ENCODE measurements at regions not wholly inside any gene's neighbourhood (a gene's known extent, or its start where the extent isn't known, plus 50 kb on each side); places are given as distances from the start of the nearest gene placed in this dataset.

DNA sequence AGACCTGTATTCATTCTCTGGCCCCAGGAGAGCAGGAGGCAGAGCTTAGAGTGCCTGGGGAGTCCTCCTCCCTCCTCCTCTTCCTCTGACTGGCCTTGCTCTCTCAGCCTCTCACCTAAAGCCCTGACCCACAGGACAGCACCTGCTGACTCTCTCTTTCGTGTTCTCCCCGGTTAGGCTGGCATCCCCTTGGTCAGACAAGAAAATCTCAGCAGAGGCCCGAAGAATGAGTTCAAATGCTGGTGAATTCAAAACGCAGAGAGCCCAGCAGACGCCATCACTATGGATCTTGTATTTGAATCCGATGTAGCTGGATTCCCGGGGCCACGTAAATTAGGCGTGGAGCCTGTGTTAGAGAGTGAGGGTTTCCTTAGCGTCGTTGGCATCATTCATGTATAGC, 255.3 kb downstream of the KLF6 start:
- Histone ChIP-seq H3K27ac (ENCODE audit: low read depth, low read length) (no peak overlapping the region), H3K27me3 (ENCODE audit: control insufficient read depth in 1 of 2, insufficient read depth in 2 of 2, low read length in 2 of 2) (no peaks in the 10 kb centered on the region), H3K9me3 (ENCODE audit: control insufficient read depth in 1 of 2, low read length in 2 of 2) (no peaks in the 10 kb centered on the region), H3K4me1 (ENCODE audit: control insufficient read depth in 1 of 2, insufficient read depth in 2 of 2, low read length in 2 of 2) (peaks cover 0 to 6% of the 10 kb centered on the region in 2 donors), H3K9ac (ENCODE audit: low read depth in 1 of 2, low read length in 2 of 2) (no peak overlapping the region), H3K36me3 (ENCODE audit: control insufficient read depth in 1 of 2, insufficient read depth in 2 of 2, low read length in 2 of 2) (no peaks in the 10 kb centered on the region), H3K4me3 (ENCODE audit: low read depth in 1 of 2, low read length in 2 of 2) (no peak overlapping the region)

DNA sequence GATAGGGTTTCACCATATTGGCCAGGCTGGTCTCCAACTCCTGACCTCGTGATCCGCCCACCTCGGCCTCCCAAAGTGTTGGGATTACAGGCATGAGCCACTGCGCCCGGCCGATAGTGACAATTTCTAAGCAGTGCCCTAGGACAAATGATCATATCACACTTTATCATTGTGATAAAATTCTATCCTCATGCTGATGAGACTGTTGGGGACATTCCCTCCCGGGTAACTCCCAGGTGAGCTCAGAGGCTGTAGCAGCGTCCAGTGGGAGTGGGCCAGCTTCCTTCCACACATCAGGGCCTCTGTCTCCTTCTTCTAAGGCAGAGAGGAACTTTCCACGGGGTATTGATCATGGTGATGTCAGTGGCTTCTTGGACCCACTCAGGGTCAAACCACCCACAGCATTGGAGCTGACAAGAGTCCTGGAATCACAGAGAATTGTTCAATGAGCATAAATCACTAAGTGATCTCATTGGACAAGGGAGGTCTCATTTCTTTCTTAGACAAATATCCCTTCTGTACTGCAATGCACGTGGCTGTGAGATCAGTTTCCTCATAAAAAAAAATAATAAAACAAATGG, 256.1 kb downstream of the KLF6 start:
- Histone ChIP-seq H3K4me3 (ENCODE audit: low read depth in 1 of 2, low read length in 2 of 2) (no peak overlapping the region), H3K27ac (ENCODE audit: low read depth, low read length) (no peak overlapping the region), H3K9me3 (ENCODE audit: control insufficient read depth in 1 of 2, low read length in 2 of 2) (no peaks in the 10 kb centered on the region), H3K4me1 (ENCODE audit: control insufficient read depth in 1 of 2, insufficient read depth in 2 of 2, low read length in 2 of 2) (peaks cover 0 to 6% of the 10 kb centered on the region in 2 donors), H3K9ac (ENCODE audit: low read depth in 1 of 2, low read length in 2 of 2) (no peak overlapping the region), H3K27me3 (ENCODE audit: control insufficient read depth in 1 of 2, insufficient read depth in 2 of 2, low read length in 2 of 2) (no peaks in the 10 kb centered on the region), H3K36me3 (ENCODE audit: control insufficient read depth in 1 of 2, insufficient read depth in 2 of 2, low read length in 2 of 2) (no peaks in the 10 kb centered on the region)

DNA sequence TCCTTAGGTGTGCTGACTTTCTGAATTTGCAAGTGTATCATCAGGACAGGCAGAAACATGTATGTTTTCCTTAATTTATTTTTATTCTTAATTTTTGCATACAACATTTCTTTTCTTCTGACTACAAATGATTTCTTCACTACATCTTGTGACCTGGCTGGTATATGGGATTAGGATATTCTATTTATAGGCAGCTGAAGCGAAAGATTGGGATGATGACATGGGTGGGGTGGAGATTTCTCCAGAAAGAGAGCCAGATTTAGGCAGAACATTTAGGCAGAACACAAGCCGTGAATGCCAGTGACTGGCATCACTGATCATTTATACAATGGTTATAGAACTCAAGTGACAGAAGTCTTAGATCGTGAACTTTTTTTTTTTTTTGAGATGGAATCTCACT, 256.7 kb downstream of the KLF6 start:
- Histone ChIP-seq H3K9ac (ENCODE audit: low read depth in 1 of 2, low read length in 2 of 2) (no peak overlapping the region), H3K27ac (ENCODE audit: low read depth, low read length) (no peak overlapping the region), H3K36me3 (ENCODE audit: control insufficient read depth in 1 of 2, insufficient read depth in 2 of 2, low read length in 2 of 2) (no peaks in the 10 kb centered on the region), H3K9me3 (ENCODE audit: control insufficient read depth in 1 of 2, low read length in 2 of 2) (no peaks in the 10 kb centered on the region), H3K27me3 (ENCODE audit: control insufficient read depth in 1 of 2, insufficient read depth in 2 of 2, low read length in 2 of 2) (no peaks in the 10 kb centered on the region), H3K4me1 (ENCODE audit: control insufficient read depth in 1 of 2, insufficient read depth in 2 of 2, low read length in 2 of 2) (peaks cover 0 to 6% of the 10 kb centered on the region in 2 donors), H3K4me3 (ENCODE audit: low read depth in 1 of 2, low read length in 2 of 2) (no peak overlapping the region)

DNA sequence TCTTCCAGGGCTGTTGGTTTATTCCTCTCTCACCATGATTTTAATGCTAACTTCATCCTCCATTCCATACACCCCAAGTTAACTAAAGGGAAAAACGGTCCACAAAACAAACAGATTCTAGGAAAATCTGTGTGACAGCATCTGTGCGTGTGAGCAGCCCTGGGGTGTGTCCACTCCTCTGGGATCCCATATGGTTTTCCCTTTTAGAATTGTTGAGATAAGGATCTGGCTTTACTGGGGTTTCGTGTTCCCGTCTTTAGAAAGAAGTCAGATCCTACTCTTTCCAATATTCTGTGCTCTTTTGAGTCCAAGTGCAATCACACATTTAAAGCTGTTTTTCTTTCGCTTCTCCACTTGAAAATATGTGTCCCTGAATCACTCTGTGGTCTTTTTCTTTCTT, 257.1 kb downstream of the KLF6 start:
- Histone ChIP-seq H3K9ac (ENCODE audit: low read depth in 1 of 2, low read length in 2 of 2) (no peak overlapping the region), H3K4me3 (ENCODE audit: low read depth in 1 of 2, low read length in 2 of 2) (no peak overlapping the region), H3K9me3 (ENCODE audit: control insufficient read depth in 1 of 2, low read length in 2 of 2) (no peaks in the 10 kb centered on the region), H3K27ac (ENCODE audit: low read depth, low read length) (no peak overlapping the region), H3K4me1 (ENCODE audit: control insufficient read depth in 1 of 2, insufficient read depth in 2 of 2, low read length in 2 of 2) (peaks cover 0 to 6% of the 10 kb centered on the region in 2 donors), H3K36me3 (ENCODE audit: control insufficient read depth in 1 of 2, insufficient read depth in 2 of 2, low read length in 2 of 2) (no peaks in the 10 kb centered on the region), H3K27me3 (ENCODE audit: control insufficient read depth in 1 of 2, insufficient read depth in 2 of 2, low read length in 2 of 2) (no peaks in the 10 kb centered on the region)

DNA sequence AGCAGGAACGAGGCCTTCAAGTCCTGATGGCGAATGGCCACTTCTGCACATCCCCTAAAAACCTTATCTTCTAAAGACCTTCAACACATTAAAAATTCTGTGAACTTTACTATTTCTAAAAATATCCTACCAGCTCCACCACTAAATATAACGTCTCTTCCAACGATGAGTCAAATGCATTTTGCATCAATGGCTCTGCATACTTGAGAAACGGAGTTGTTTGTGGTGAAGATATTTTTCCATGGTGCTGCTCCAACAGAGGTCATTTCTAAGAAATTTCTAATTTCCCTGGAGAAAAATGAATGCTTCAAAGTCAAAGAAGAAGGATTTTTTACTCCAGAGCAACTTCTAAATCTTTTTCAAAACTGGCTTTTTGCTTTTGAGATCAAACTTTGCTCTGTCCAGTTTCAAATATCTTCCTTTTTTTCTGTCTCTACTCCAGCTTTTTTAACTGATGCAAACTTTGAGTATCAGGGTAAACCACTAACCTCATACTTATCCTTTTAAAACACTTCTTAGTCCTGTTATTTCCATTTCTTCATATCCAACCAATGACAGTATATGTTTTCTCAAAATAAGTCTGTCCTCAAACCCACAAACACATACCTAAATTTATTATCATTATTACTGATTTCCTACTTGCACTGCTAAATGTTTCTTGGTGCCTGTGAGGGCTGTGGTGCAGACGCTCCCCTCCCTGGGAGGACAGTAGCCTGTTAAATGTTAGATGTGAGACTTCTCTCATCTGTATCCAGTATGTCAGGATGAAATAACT, 258.1 kb downstream of the KLF6 start:
- peaks cover 0 to 6% of the 10 kb centered on the region in 2 donors for H3K4me1 ChIP-seq (ENCODE audit: control insufficient read depth in 1 of 2, insufficient read depth in 2 of 2, low read length in 2 of 2)
- H3K27me3 ChIP-seq (ENCODE audit: control insufficient read depth in 1 of 2, insufficient read depth in 2 of 2, low read length in 2 of 2) = no peaks in the 10 kb centered on the region
- no peak overlapping the region for H3K9ac ChIP-seq (ENCODE audit: low read depth in 1 of 2, low read length in 2 of 2)
- H3K36me3 ChIP-seq (ENCODE audit: control insufficient read depth in 1 of 2, insufficient read depth in 2 of 2, low read length in 2 of 2) = no peaks in the 10 kb centered on the region
- H3K9me3 ChIP-seq (ENCODE audit: control insufficient read depth in 1 of 2, low read length in 2 of 2) = no peaks in the 10 kb centered on the region
- H3K27ac ChIP-seq (ENCODE audit: low read depth, low read length) = peak overlapping the region; percentile 20
- no peak overlapping the region for H3K4me3 ChIP-seq (ENCODE audit: low read depth in 1 of 2, low read length in 2 of 2)

DNA sequence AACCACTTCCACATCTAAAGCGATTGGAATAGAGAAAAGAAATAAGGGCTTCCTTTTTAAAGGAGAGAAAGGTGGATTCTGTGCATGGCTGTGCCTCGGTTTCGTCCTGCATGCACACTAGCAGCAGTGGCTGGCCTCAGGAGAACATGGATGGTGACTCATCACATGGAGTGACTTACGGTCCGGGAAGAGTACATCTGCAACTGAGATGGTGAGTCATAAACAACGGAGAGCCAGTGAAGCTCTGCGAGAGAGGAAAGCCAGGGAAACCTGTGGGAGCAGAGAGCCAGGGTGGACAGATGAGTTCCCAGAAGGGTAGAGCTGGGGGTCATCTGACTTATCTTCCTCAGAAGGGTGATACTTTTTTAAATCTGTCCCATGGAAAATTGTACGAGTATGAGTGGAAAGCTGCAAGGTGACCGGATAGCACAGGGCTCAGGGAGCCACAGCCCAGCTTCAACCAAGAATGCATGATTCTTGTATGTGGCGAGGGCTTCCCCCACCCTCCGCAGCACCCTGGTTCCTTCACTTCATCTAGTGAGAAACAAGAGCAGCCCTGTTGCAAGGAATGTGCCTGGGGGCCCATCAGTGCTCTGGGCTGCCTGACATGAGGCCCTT, 259.1 kb downstream of the KLF6 start:
- no peaks in the 10 kb centered on the region for H3K9me3 ChIP-seq (ENCODE audit: control insufficient read depth in 1 of 2, low read length in 2 of 2)
- no peak overlapping the region for H3K4me3 ChIP-seq (ENCODE audit: low read depth in 1 of 2, low read length in 2 of 2)
- peaks cover 0 to 6% of the 10 kb centered on the region in 2 donors for H3K4me1 ChIP-seq (ENCODE audit: control insufficient read depth in 1 of 2, insufficient read depth in 2 of 2, low read length in 2 of 2)
- no peak overlapping the region for H3K9ac ChIP-seq (ENCODE audit: low read depth in 1 of 2, low read length in 2 of 2)
- no peaks in the 10 kb centered on the region for H3K27me3 ChIP-seq (ENCODE audit: control insufficient read depth in 1 of 2, insufficient read depth in 2 of 2, low read length in 2 of 2)
- H3K36me3 ChIP-seq (ENCODE audit: control insufficient read depth in 1 of 2, insufficient read depth in 2 of 2, low read length in 2 of 2) = no peaks in the 10 kb centered on the region
- no peak overlapping the region for H3K27ac ChIP-seq (ENCODE audit: low read depth, low read length)

DNA sequence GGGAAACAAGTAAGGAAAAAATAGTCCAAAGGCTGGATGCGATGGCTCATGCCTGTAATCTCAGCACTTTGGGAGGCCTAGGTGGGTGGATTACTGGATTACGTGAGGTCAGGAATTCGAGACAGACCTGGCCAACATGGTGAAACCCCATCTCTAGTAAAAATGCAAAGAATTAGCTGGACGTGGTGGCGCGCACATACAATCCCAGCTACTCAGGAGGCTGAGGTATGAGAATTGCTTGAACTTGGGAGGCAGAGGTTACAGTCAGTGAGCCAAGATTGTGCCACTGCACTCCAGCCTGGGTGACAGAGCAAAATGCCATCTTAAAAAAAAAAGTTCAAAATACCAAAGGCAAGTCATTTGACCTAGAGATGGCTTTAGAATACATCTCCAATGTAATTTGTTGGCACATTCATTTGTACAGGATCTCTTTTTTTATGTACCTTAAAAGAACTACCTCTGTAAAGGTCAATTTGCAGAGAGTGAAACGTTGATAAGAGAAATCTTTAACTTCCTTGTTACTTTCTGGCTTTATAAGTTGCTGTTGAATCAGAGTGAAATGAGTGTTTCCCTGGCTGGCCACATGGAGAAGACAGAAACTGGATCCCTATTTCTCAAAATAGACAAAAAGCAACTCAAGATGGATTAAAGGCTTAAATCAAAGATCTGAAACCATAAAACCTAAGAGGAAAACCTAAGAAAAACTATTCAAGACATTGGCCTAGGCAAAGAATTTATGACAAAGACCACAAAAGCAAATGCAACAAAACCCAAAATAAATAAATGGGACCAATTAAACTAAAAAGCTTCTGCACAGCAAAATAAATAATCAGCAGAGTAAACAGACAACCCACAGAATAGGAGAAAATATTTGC, 260.7 kb downstream of the KLF6 start:
- H3K4me3 ChIP-seq (ENCODE audit: low read depth in 1 of 2, low read length in 2 of 2) = no peak overlapping the region
- no peak overlapping the region for H3K9ac ChIP-seq (ENCODE audit: low read depth in 1 of 2, low read length in 2 of 2)
- H3K27ac ChIP-seq (ENCODE audit: low read depth, low read length) = no peak overlapping the region
- H3K4me1 ChIP-seq (ENCODE audit: control insufficient read depth in 1 of 2, insufficient read depth in 2 of 2, low read length in 2 of 2) = peaks cover 0 to 6% of the 10 kb centered on the region in 2 donors
- H3K36me3 ChIP-seq (ENCODE audit: control insufficient read depth in 1 of 2, insufficient read depth in 2 of 2, low read length in 2 of 2) = no peaks in the 10 kb centered on the region
- H3K9me3 ChIP-seq (ENCODE audit: control insufficient read depth in 1 of 2, low read length in 2 of 2) = no peaks in the 10 kb centered on the region
- no peaks in the 10 kb centered on the region for H3K27me3 ChIP-seq (ENCODE audit: control insufficient read depth in 1 of 2, insufficient read depth in 2 of 2, low read length in 2 of 2)

DNA sequence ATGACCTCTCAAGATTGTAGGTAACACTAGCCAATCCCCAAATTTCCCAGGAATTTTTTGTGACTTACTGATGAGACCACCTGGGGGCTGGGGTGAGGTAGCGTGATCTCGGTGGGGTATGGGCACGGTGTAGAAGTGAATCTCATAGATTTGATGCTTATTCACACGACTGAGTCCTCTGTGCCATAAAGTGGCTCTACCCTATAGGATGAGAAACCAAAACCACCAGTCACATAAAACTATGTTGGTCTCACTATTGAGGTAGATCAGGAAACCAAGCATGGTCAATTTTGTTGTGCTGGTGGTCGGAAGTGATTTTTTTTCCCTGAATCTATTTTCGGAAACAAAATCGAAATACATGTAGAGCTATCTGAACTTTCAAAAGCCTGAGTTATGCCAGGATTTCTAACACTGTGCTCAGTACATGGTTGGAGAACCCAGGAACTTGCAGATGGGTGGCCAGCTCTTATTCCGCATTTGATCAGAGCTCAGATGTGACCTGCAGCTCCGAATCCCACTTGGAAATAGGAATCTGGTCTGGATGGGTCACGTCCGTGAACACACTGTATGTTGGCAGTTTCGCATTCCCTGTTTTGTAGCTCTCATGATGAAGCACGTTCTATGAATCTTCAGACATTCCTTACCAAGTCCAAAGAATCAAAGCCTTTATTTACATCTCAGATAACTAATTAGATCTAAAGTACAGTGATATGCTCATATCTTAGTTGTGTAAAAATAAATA, 261.5 kb downstream of the KLF6 start:
- Histone ChIP-seq H3K4me3 (ENCODE audit: low read depth in 1 of 2, low read length in 2 of 2) (no peak overlapping the region), H3K9ac (ENCODE audit: low read depth in 1 of 2, low read length in 2 of 2) (no peak overlapping the region), H3K9me3 (ENCODE audit: control insufficient read depth in 1 of 2, low read length in 2 of 2) (no peaks in the 10 kb centered on the region), H3K36me3 (ENCODE audit: control insufficient read depth in 1 of 2, insufficient read depth in 2 of 2, low read length in 2 of 2) (no peaks in the 10 kb centered on the region), H3K27ac (ENCODE audit: low read depth, low read length) (no peak overlapping the region), H3K27me3 (ENCODE audit: control insufficient read depth in 1 of 2, insufficient read depth in 2 of 2, low read length in 2 of 2) (no peaks in the 10 kb centered on the region), H3K4me1 (ENCODE audit: control insufficient read depth in 1 of 2, insufficient read depth in 2 of 2, low read length in 2 of 2) (peaks cover 0 to 6% of the 10 kb centered on the region in 2 donors)

DNA sequence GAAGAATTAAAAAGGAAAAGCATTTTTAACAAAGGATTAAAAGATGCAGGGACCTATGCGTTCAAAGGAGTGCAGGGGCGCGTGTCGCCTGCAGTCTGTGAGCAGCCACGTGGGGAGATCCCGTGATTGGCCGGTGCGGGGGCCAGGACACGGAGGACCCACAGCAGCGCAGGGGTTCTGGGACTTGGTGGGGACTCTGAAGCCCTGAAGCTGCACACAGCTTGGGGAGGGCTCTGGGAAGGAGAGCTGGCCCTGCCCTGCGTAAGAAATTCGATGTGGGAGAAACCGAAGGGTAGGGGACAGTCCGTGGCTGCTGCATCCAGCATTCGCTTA, 268.1 kb downstream of the KLF6 start:
- H3K9ac ChIP-seq (ENCODE audit: low read depth in 1 of 2, low read length in 2 of 2) = no peak overlapping the region
- no peak overlapping the region for H3K4me3 ChIP-seq (ENCODE audit: low read depth in 1 of 2, low read length in 2 of 2)
- no peak overlapping the region for H3K27ac ChIP-seq (ENCODE audit: low read depth, low read length)
- H3K9me3 ChIP-seq (ENCODE audit: control insufficient read depth in 1 of 2, low read length in 2 of 2) = no peaks in the 10 kb centered on the region
- no peaks in the 10 kb centered on the region for H3K36me3 ChIP-seq (ENCODE audit: control insufficient read depth in 1 of 2, insufficient read depth in 2 of 2, low read length in 2 of 2)
- no peaks in the 10 kb centered on the region for H3K4me1 ChIP-seq (ENCODE audit: control insufficient read depth in 1 of 2, insufficient read depth in 2 of 2, low read length in 2 of 2)
- no peaks in the 10 kb centered on the region for H3K27me3 ChIP-seq (ENCODE audit: control insufficient read depth in 1 of 2, insufficient read depth in 2 of 2, low read length in 2 of 2)

Measured in duodenal mucosa (tissue), 2 donors.